ENCODE measurements at regions not wholly inside any gene's neighbourhood (a gene's known extent, or its start where the extent isn't known, plus 50 kb on each side); places are given as distances from the start of the nearest gene placed in this dataset.
A peak's percentile ranks its signal among the peaks of the same experiment; 100 is the strongest.
"Not testable (repeated sequence)": the region's sequence is repeated elsewhere in the genome, so short reads cannot be mapped to it uniquely, and the experiment has no call there.

DNA sequence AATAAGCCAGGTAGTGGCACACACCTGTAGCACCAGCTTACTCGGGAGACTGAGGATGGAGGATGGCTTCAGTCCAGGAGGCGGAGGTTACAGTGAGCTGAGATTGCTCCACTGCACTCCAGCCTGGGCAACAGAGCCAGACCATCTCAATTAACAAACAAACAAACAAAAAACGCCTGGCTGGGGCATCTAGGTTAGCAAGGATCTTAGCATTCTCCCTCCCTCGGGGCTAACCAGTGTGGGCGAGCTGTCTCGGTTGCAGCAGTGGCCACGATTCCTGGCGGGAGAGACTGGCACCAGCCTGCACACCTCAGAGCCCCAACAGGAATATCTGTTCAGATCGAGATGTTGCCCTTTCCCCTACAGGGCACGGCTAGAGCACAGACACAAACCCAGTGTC lies 91.3 kb upstream of the KCTD7 start:
- no peak for DNase-seq (ENCODE audit: low read depth in 3 of 3)

DNA sequence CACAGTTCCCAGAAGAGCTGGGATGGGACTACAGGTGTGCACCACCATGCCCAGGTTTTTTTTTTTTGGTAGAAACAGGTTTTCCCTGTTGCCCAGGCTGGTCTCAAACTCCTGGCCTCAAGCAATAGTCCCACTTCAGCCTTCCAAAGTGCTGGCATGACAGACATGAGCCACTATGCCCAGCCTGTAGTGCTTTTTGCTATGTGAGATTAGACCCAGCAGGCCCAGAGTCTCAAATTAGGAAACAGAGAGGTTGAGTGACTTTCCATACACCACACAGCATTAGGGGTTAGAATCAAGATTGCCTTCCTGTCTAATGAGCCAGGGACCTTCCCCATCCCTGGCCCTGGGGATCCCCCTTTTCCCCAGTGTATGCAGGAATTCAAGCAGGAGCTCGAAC lies 90.8 kb upstream of the KCTD7 start:
- no peak for DNase-seq (ENCODE audit: low read depth in 3 of 3)

DNA sequence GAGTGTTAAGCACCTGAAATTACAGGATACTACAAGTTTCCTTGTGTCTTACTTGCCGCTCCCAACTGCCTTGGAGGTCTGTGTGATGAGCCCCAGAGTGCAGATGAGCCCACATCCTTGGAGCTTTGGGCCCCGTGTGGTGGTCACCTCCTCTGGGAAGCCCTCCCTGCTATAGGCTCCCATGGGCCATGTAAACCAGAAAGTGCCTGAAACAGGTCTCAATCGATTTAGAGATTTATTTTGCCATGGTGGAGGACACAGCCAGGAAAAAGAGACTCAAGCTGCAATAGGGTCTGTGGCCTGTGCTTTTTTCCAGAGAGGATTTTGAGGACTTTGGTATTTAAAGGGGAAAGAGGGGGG lies 89.4 kb upstream of the KCTD7 start:
- no peak for DNase-seq (ENCODE audit: low read depth in 3 of 3)

DNA sequence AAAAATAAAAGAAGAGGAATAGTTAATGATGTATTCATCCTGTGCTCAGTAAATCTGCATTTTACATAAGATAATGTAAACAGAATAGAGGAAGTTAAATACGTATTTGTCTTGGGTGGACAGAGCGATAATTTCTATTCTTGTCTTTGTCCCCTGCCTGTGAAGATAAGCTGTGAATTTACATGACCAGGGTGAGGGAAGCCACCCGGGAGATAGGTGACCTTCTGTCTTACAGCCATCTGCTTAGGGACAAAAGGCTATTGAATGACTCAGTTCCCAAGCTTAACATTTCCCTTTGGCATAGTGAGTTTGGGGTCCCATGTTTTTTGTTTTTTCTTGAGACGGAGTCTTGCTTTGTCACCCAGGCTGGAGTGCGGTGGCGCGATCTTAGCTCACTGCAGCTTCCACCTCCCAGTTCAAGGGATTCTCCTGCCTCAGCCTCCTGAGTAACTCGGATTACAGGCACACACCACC lies 88.7 kb upstream of the KCTD7 start:
- DNase-seq (ENCODE audit: low read depth in 3 of 3), result no peak

DNA sequence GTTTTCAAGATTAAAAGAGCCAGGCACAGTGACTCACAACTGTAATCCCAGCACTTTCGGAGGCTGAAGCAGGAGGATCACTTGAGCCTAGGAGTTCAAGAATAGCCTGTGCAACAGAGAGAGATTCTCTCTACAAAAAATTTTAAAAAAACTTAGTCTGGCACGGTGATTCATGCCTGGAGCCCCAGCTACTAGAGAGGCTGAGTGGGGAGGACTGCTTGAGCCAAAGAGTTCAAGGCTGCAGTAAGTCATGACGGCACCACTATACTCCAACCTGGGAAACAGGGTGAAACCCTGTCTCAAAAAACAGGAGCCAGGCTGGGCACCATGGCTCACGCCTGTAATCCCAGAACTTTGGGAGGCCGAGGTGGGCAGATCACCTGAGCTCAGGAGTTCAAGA lies 86.6 kb upstream of the KCTD7 start:
- no peak for DNase-seq (ENCODE audit: low read depth in 3 of 3)

DNA sequence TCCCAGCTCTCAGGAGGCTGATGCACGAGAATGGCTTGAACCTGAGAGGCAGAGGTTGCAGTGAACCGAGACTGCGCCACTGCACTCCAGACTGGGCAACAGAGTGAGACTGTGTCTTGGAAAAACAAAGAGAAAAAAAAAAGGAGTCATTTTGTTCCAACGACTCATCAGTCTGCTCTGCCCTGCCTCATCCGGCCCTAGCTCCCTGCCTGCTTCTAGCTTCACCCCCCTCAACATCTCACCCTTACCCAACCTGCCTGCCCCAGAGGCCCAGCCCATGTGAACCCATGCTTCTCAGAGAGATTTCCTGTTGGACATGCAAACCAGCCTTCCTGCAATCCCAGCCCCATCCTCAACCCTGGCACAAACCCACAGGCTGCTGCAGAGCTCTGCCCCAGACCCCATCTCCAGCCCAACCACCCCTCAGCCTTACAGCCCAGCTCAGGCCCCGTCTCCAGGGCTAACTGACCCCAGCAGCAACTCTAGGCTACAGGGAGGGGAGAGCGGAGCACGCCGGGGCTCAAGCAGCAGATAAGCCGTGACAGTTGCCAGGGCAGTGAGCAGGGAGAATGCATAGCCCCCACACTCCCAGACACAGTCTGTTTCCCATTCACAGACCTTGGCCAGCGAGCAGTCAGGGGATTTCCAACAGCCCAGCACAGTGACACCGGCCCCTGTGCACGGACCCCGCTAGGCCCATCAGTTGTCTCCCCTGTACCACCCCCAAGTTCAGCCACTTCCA lies 86.0 kb upstream of the KCTD7 start:
- no peak for DNase-seq (ENCODE audit: low read depth in 3 of 3)

DNA sequence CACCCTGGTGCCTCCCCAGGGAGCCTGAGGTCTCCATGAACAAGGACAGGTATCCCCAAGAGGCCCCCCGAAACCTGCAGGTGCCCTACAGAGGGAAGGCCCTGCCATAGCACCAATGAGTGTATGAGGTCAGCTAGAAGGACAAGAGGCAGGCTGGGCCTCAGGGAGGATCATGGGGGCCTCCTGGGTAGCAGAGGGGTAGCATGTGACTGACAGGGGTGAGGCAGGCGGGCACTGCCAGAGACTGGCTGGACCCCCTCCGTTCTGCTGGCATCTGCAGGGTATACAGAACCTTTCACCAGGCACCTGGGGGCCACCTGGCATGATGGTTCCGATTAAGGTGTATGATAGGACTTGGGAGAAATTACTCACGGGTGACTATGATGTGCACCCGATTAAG lies 79.2 kb upstream of the KCTD7 start:
- DNase-seq (ENCODE audit: low read depth in 3 of 3), result no peak

DNA sequence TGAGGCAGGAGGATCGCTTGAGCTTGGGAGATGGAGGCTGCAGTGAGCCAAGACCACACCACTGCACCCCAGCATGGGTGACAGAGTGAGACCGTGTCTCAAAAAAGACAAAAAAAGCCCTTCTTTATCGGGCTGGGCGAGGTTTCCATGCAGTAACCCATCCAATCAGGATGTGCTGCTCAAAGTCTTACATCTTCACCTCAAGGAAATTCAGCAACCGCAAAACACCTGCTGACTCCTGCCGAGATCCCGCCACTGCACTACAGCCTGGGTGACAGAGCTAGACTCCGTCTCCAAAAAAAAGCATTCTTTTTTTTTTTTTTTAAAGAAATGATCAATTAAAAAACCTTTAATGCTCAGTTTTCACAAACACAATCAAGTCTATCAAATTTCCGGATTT lies 75.7 kb upstream of the KCTD7 start:
- DNase-seq (ENCODE audit: low read depth in 3 of 3), result no peak

DNA sequence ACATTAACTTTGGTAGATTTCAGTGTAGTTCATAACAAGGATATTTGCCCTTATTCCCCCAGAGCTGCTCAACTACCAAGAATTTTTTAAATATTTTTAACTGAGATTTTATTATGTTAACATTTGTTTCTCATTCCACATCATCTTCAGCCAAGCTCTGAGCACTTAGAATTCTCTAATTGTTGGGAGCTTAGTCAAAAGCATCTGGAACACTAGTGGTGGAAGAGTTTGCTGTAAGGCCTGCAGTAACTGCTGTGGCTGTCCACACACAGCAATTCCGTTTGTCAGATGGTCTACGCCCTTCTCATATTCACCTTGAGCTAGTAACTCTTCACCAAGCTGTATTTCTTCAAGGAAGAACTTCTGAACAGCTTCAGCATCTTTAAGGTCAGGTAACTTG lies 75.0 kb upstream of the KCTD7 start:
- not testable (repeated sequence) for DNase-seq (ENCODE audit: low read depth in 3 of 3)

DNA sequence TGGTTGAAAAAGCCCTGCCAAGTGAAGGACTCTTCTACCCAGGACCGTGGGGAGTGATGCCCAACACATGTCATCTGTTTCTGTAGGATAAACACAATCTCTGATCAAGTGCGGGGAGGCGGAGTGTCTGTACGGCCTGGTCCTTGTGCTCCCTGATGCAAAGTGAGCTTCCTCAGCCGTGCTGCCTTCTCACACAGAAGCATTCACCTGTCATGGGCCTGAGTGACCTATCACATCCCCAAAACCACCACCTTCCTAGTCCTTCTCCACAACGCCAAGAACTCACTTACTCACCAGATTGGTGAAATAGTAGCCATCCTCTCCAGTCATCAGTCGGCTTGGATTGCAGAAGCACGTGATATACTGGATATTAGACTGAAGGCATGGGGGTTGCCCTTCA lies 74.4 kb upstream of the KCTD7 start:
- not testable (repeated sequence) for DNase-seq (ENCODE audit: low read depth in 3 of 3)

DNA sequence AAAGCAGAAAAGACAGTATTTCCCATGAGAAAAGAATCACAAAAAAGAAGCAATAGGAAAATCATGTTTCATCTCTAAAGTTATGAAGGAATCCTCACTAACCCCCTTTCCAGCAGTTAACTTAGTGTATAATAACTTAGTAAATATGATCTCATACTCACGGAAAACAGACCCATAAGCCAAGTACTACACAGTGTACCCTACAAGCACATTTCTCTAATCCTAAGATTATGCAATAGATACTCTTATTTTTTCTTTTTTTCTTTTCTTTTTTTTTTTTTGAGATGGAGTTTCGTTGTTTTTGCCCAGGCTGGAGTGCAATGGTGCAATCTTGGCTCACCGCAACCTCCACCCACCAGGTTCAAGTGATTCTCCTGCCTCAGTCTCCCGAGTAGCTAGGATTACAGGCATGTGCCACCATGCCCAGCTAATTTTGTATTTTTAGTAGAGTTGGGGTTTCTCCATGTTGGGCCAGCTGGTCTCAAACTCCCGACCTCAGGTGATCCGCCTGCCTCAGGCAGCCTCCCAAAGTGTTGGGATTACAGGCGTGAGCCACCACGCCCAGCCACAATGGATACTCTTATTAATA lies 73.7 kb upstream of the KCTD7 start:
- DNase-seq (ENCODE audit: low read depth in 3 of 3), result not testable (repeated sequence)

DNA sequence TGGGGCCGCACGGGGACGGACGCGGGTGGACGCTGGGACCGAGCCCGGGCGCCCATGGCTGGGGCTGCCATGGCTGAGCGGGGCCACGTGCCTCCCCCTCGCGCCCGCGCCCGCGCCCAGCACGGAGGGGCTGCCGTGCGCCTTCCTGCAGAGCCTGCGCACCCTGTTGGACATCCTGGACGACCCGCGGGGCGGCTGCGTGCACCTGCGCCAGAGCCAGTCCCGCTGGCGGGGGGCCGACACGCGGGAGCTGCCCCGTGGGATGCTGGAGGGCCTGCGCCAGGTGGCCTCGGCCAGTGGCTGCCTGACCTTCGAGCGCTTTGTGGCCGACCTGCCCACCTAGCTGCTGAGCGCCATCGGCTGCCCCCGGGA lies 72.5 kb upstream of the KCTD7 start:
- no peak for DNase-seq (ENCODE audit: low read depth in 3 of 3)

DNA sequence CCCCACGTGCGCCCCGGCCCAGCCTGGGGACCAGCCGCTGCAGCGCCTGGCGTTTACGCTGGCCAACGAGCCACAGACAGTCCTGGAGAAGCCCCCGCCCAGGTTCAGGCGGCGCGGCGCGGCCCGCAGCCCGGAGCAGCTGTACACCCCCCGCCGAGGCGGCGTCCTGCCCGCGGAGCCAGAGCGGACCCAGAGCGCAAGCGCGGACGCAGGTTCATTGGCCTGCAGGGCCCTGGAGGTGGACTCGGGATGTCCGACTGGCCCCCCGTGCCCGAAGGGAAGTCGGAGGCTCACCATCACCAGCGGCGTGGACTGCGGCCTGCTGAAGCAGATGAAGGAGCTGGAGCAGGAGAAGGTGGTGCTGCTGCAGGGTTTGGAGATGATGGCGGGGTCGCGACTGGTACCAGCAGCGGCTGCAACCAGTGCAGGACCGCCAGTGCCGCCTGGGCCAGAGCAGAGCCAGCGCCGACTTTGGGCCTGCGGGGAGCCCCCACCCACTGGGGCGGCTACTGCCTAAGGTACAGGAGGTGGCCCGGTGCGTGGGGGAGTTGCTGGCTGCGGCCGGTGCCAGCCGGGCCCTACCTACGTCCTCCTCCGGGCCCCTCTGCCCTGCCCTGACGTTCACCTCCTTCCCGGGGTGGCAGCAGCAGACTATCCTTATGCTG lies 72.0 kb upstream of the KCTD7 start:
- DNase-seq (ENCODE audit: low read depth in 3 of 3), result no peak

DNA sequence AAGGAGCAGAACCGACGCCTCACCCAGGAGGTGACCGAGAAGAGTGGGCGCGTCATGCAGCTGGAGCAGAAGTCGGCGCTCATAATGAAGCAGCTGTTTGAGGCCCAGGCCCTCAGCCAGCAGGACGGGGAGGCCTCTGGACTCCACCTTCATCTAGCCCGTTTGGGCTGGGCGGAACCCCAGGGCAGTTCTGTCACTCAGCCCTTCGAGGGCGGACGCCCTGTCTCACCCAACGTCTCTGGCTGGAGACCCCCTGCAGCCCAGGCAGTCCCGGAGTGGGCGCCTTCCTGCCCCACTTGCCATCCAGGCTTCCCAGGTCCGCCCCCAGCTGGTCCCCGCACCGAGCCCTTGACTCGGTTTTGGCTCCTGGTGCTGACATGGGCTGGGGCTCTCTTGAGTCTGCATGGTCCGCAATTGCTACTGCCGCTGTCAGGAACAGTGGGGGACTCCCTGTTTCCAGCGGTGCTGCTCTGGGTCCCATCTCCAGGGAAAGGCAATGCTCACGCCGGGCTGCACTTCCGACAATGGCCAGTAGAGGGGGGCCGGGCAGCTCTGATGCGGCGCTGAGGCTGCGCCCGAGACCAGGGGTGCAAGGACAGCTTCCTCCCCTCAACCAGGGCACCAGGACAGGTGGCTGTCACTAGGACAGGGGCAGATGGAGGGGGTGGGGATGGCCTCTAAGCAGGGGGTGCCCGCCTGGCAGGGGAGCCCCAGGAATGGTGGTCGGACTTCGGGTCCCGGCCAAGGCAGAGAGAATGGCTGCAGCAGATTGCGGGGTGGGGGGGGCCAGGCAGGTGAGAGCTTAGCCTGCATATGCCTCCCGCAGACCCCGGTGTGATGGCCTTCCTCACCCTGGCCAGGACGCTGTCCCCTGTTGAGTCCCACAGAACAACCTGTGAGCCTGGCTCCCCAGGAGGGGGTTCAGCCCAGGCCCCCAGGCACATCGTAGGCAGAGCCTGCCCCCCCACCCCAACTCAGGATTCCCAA lies 71.2 kb upstream of the KCTD7 start:
- peak; percentile 43 to 72 (median 51) for DNase-seq (ENCODE audit: low read depth in 3 of 3)

DNA sequence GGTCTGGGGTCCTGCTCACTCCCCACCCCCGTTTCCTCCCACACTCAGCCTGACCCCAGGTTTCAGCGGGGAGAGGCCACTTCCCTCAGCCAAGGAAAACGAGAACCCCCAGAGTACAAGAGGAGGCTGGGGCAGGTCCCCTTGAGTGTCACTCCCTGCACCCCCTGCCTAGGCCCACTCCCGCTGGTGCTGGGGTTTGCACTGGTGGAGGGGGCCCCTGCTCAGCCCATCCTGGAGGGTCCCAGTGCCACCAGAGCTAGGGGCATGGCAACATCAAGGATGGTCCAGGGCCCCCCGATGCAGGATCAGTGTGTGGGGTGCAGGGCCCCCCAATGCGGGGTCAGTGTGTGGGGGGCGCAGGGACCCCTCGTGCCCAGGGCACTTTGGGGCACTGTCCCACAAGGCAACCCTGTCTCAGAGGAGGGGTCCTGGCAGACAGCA lies 70.5 kb upstream of the KCTD7 start:
- no peak for DNase-seq (ENCODE audit: low read depth in 3 of 3)

DNA sequence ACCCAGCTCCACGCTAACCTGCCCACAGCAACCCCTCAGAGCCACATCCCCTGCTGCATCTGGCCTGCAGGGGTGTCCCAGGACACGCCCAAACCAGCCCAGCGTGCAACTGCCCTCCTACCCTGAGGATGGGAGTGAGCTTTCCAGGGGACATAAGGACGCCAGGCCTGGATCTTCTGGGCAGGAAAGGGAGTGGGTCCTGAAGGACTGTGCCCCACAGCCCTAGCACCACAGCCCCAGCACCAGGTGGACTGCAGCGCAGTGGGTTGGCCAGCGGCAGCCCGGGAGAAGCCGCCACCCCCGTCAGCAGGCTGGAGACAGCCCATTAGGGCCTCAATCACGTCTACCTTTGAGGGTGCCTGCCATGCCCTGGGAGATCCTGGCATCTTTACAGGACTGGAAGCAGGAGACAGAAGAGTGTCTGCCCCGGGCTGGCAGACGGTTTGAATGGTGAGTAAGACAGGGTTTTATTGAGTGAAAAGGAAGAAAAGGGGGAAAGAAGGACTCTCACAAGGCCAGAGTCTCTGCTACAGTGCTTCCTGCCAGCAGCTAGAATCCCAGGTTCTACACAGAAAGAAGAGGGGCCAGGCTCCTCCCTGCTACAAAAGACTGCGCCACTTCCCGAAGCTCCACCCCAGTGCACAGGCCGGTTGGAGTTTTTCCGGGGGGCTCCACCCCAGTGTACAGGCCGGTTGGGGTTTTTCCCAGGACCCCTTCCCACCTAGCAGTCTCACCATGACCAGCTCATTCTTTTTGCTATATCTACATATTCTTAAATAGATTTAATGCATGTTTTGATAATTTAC lies 69.8 kb upstream of the KCTD7 start:
- no peak for DNase-seq (ENCODE audit: low read depth in 3 of 3)

DNA sequence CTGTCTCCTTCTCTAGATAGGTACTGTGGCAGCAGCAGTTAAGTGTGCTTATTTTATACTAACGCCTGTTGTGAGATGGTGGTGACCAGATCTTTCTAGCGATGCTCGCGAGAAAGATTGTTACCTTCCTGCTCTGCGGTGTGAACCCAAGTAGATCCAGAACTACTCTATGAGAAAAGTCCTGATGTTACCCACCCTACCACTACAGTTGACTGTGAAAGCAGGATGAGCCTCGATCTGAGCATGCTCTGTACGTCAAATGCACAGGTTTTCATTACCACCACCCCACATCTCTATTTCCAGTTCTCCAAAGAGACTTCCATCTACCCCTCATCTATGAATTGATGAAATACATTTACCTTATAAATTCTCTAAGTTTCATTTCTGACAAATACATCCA lies 64.6 kb upstream of the KCTD7 start:
- no peak for DNase-seq (ENCODE audit: low read depth in 3 of 3)

DNA sequence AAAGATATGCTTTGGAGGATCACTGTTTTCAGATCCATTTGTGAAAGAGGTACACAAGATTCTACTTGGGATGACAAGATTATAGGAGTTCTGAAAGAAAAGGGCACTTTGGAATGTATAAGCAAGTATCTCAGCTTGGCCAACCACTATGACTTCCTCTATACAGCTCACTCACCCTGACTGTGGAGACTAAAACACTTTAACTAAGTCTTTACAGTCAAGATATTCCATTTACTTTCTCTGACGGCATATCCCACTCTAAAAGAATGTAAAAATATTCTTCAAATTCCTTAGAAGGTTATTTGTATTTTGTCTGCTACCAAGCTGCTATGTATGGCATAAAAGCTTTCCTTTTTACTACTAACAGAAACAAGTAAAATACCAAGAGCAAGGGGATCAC lies 58.5 kb upstream of the KCTD7 start:
- not testable (repeated sequence) for DNase-seq (ENCODE audit: low read depth in 3 of 3)

DNA sequence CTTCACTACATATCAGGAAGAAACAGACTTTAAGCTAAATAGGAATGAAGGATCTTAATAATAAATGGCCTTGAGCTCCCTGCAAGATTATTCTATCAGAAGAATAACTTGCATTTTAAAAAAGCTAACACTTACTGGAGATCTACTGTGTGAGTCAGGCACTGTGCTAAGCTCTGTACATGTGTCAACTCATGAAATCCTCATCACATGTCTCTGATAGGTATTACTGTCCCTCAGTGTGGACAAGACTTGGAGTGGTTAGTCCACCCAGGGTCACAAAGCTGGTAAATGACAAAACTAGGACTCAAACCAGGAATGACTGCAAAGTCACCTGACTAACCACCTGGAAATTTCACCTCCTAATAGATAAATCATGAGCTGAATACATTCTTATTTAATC lies 57.1 kb upstream of the KCTD7 start:
- DNase-seq (ENCODE audit: low read depth in 3 of 3), result no peak

DNA sequence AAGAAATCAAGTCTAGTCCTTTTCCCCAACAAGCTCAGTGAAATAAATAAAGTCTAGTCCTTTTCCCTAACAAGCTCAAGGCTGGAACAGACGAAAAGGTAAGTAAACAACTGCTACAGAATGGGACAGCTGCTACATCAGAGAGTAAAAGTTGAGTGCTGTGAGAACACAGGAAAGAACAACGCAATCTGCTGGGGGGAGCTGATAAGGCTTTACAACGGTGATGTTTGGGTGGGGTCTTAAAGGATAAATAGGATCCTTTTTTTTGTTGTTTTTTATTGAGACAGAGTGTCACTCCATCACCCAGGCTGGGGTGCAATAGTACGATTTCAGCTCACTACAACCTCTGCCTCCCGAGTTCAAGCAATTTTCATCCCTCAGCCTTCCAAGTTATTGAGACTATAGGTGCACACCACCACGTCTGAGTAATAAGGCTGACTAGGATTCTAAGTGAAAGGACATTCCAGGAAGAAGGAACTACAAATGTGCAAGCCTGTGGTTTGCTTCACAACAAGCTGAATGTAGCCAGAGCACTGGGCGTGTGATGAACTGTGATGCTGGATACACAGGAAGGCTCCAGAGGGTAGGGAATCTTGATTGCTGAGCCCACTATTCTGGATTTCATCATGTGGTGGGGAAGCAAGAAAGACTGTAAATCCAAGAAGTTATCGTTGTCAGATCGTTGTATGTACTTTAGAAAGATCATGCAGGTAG lies 54.7 kb upstream of the KCTD7 start:
- DNase-seq (ENCODE audit: low read depth in 3 of 3), result not testable (repeated sequence)

All from stimulated activated CD4-positive, alpha-beta T cell treated with anti-CD3 and anti-CD28 coated beads, TNF-alpha, amount 100 ng/mL, for 24 hours (primary cell).